Gastrocnemius medialis (tissue), 4 donors: ENCODE measurements at regions not wholly inside any gene's neighbourhood (a gene's known extent, or its start where the extent isn't known, plus 50 kb on each side); places are given as distances from the start of the nearest gene placed in this dataset.

Experiments
- POLR2A ChIP-seq, 2 donors: fragments of 450-650 bp; IDR thresholded peaks; one replicate each; pipeline ENCODE4 v1.6.1; 2017; ENCODE audit warnings: antibody characterized with exemption in 2 of 2, mild to moderate bottlenecking in 2 of 2, moderate library complexity in 2 of 2
- TF ChIP-seq, protein P1 (sequence below), 5 experiments: fragments of 450-650 bp in 3 of 5; fragments of 200-600 bp in 2 of 5; sonication (generic) in 2 of 5; IDR thresholded peaks in 4 of 5; conservative IDR thresholded peaks in 1 of 5; 1 replicate in 4 of 5; 2 replicates in 1 of 5; pipeline ENCODE4 v1.5.1; 2016 to 2019; ENCODE audit warnings: antibody characterized with exemption in 5 of 5, mild to moderate bottlenecking in 3 of 5, moderate library complexity in 3 of 5

GRCh38 chr2:175351512-175351911 is 170.0 kb upstream of the ATP5MC3 start:
- TF ChIP-seq, protein P1, sequence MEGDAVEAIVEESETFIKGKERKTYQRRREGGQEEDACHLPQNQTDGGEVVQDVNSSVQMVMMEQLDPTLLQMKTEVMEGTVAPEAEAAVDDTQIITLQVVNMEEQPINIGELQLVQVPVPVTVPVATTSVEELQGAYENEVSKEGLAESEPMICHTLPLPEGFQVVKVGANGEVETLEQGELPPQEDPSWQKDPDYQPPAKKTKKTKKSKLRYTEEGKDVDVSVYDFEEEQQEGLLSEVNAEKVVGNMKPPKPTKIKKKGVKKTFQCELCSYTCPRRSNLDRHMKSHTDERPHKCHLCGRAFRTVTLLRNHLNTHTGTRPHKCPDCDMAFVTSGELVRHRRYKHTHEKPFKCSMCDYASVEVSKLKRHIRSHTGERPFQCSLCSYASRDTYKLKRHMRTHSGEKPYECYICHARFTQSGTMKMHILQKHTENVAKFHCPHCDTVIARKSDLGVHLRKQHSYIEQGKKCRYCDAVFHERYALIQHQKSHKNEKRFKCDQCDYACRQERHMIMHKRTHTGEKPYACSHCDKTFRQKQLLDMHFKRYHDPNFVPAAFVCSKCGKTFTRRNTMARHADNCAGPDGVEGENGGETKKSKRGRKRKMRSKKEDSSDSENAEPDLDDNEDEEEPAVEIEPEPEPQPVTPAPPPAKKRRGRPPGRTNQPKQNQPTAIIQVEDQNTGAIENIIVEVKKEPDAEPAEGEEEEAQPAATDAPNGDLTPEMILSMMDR (IDR thresholded peaks at IDR 0.05 in 4 of 5, conservative IDR thresholded peaks at IDR 0.05 in 1 of 5): no peak
- TF ChIP-seq POLR2A (IDR thresholded peaks at IDR 0.05): no peak
